ENCODE measurements at regions not wholly inside any gene's neighbourhood (a gene's known extent, or its start where the extent isn't known, plus 50 kb on each side); places are given as distances from the start of the nearest gene placed in this dataset.

- TF ChIP-seq SUZ12 (IDR thresholded peaks at IDR 0.05; ENCODE audit: extremely low read depth, insufficient read depth, insufficient read length): no peak
- no peak for TF ChIP-seq YY1 (IDR thresholded peaks at IDR 0.05; ENCODE audit: insufficient read depth, insufficient read length)
- no peak for TF ChIP-seq ZNF274 (IDR thresholded peaks at IDR 0.05; ENCODE audit: low read depth, low read length)
Measured at GRCh38 chr10:33557313-33557712, 222.8 kb upstream of the NRP1 start.

All from NT2/D1 (cell line).